Common myeloid progenitor, CD34-positive (primary cell): ENCODE measurements at regions not wholly inside any gene's neighbourhood (a gene's known extent, or its start where the extent isn't known, plus 50 kb on each side); places are given as distances from the start of the nearest gene placed in this dataset.

ENCODE experiments used
- CTCF ChIA-PET: fragments of 350-600 bp; sonication (Branson Sonifier 250); formaldehyde crosslinking; loops from one replicate; lab custom pipeline; 2021; ENCODE audit warnings: antibody characterized with exemption; lab: Charles Lee
- POLR2A ChIA-PET: fragments of 350-600 bp; sonication (Branson Sonifier 250); formaldehyde crosslinking; loops from one replicate; lab custom pipeline; 2021; ENCODE audit warnings: antibody characterized with exemption; lab: Charles Lee
- DNase-seq, 3 donors: peaks; one replicate each; pipeline versions ENCODE4 v3.0.0 to v3.0.0-alpha.2; 2013
- H3K27ac ChIP-seq, 2 experiments: 1 replicate in 1 of 2; 2 replicates in 1 of 2; pipeline ENCODE4 v1.7.0; 2013; ENCODE audit warnings: inconsistent platforms in 2 of 2, low read length in 2 of 2, mild to moderate bottlenecking in 2 of 2, low read depth in 1 of 2, moderate library complexity in 1 of 2; ENCODE audit not compliant: severe bottlenecking in 2 of 2, insufficient read depth in 1 of 2, poor library complexity in 1 of 2
- H3K27me3 ChIP-seq, 5 experiments: replicated peaks in 2 of 5; 1 replicate in 3 of 5; 2 replicates in 2 of 5; pipeline versions ENCODE4 v1.6.1 to v1.7.0; 2013; ENCODE audit warnings: low read length in 4 of 5, mild to moderate bottlenecking in 2 of 5, moderate library complexity in 2 of 5, inconsistent platforms in 1 of 5; ENCODE audit not compliant: insufficient read depth in 5 of 5, control insufficient read depth in 4 of 5
- H3K36me3 ChIP-seq, 4 experiments: 1 replicate in 2 of 4; 2 replicates in 2 of 4; pipeline versions ENCODE4 v1.6.1 to v1.7.0; 2013; ENCODE audit warnings: low read length in 3 of 4, control low read depth in 1 of 4, mild to moderate bottlenecking in 1 of 4; ENCODE audit not compliant: control insufficient read depth in 4 of 4, insufficient read depth in 4 of 4
- H3K4me1 ChIP-seq, 4 experiments: 1 replicate in 3 of 4; 2 replicates in 1 of 4; pipeline versions ENCODE4 v1.6.1 to v1.7.1; 2013; ENCODE audit warnings: low read length in 3 of 4, mild to moderate bottlenecking in 3 of 4, control low read depth in 1 of 4, inconsistent platforms in 1 of 4, moderate library complexity in 1 of 4; ENCODE audit not compliant: control insufficient read depth in 4 of 4, insufficient read depth in 4 of 4; ENCODE audit errors: control extremely low read depth in 1 of 4
- H3K4me3 ChIP-seq, 7 experiments: 1 replicate in 4 of 7; 2 replicates in 3 of 7; pipeline versions ENCODE4 v1.5.1 to v1.7.0; 2013; ENCODE audit warnings: mild to moderate bottlenecking in 7 of 7, low read length in 6 of 7, moderate library complexity in 6 of 7, inconsistent platforms in 2 of 7, low read depth in 2 of 7, control low read depth in 1 of 7; ENCODE audit not compliant: insufficient read depth in 4 of 7, control insufficient read depth in 1 of 7; ENCODE audit errors: extremely low read depth in 1 of 7
- H3K9me3 ChIP-seq, 5 experiments: 1 replicate in 4 of 5; 2 replicates in 1 of 5; pipeline versions ENCODE4 v1.6.1 to v1.7.1; 2013; ENCODE audit warnings: low read length in 4 of 5, mild to moderate bottlenecking in 2 of 5, inconsistent platforms in 1 of 5, low read depth in 1 of 5, moderate library complexity in 1 of 5; ENCODE audit not compliant: control insufficient read depth in 4 of 5, insufficient read depth in 2 of 5; ENCODE audit errors: control extremely low read depth in 1 of 5
- WGBS: methylation state at CpG from one replicate; pipeline ENCODE4 v1.1.5; 2013; ENCODE audit not compliant: insufficient coverage; 5-methylcytosine and 5-hydroxymethylcytosine counted together

GRCh38 chr5:5043346-5043745, 96.8 kb upstream of the ADAMTS16 start:
- H3K4me3 ChIP-seq, result no peak overlapping the region
- H3K27ac ChIP-seq, result no peak overlapping the region
- no peaks in the 10 kb centered on the region for H3K27me3 ChIP-seq
- no peaks in the 10 kb centered on the region for H3K36me3 ChIP-seq
- ChIA-PET CTCF (no interaction called here), POLR2A (no interaction called here)
- no peaks in the 10 kb centered on the region for H3K4me1 ChIP-seq
- WGBS, result no CpG with 5 or more reads among the region's 2 CpGs
- DNase-seq, result no peak
- no peaks in the 10 kb centered on the region for H3K9me3 ChIP-seq

- CTCF ChIA-PET, result no interaction called here
- no CpG with 5 or more reads among the region's 3 CpGs for WGBS
These were observed 95.8 kb upstream of the ADAMTS16 start for GRCh38 chr5:5044247-5044840.

GRCh38 chr5:5046680-5047502, 93.2 kb upstream of the ADAMTS16 start:
- no peak for DNase-seq
- no peak overlapping the region for H3K4me3 ChIP-seq
- no peaks in the 10 kb centered on the region for H3K36me3 ChIP-seq
- no peaks in the 10 kb centered on the region for H3K27me3 ChIP-seq
- POLR2A ChIA-PET, result no interaction called here
- no peaks in the 10 kb centered on the region for H3K4me1 ChIP-seq
- no peak overlapping the region for H3K27ac ChIP-seq
- 92% methylated on average over 6 of the region's 6 CpGs for WGBS
- H3K9me3 ChIP-seq, result no peaks in the 10 kb centered on the region
- CTCF ChIA-PET, result no interaction called here

More at GRCh38 chr5:5044247-5044840, 95.8 kb upstream of the ADAMTS16 start:
- no peak for DNase-seq
- no peaks in the 10 kb centered on the region for H3K4me1 ChIP-seq
- H3K4me3 ChIP-seq, result no peak overlapping the region
- no peak overlapping the region for H3K27ac ChIP-seq
- no peaks in the 10 kb centered on the region for H3K27me3 ChIP-seq
- POLR2A ChIA-PET, result no interaction called here
- H3K9me3 ChIP-seq, result no peaks in the 10 kb centered on the region
- no peaks in the 10 kb centered on the region for H3K36me3 ChIP-seq

GRCh38 chr5:5050801-5051200, 89.3 kb upstream of the ADAMTS16 start:
- H3K36me3 ChIP-seq, result no peaks in the 10 kb centered on the region
- no peak overlapping the region for H3K27ac ChIP-seq
- no peak for DNase-seq
- H3K4me3 ChIP-seq, result no peak overlapping the region
- 86% methylated on average over 1 of the region's 3 CpGs for WGBS
- ChIA-PET POLR2A (no interaction called here), CTCF (interaction anchor here (0.8 kb wide), 1 partner anchor 10 kb away, joined by 3 read pairs; no protein-coding TSS in a partner anchor)
- H3K9me3 ChIP-seq, result no peaks in the 10 kb centered on the region
- no peaks in the 10 kb centered on the region for H3K27me3 ChIP-seq
- H3K4me1 ChIP-seq, result no peaks in the 10 kb centered on the region

- no CpG with 5 or more reads among the region's 1 CpG for WGBS
- H3K27ac ChIP-seq, result no peak overlapping the region
- no peak overlapping the region for H3K4me3 ChIP-seq
- H3K4me1 ChIP-seq, result no peaks in the 10 kb centered on the region
- H3K36me3 ChIP-seq, result no peaks in the 10 kb centered on the region
- ChIA-PET POLR2A (no interaction called here), CTCF (no interaction called here)
- no peaks in the 10 kb centered on the region for H3K9me3 ChIP-seq
- H3K27me3 ChIP-seq, result no peaks in the 10 kb centered on the region
- DNase-seq, result no peak
These were observed 84.4 kb upstream of the ADAMTS16 start for GRCh38 chr5:5055712-5056111.

GRCh38 chr5:5061836-5062235, 78.3 kb upstream of the ADAMTS16 start:
- Histone ChIP-seq H3K4me1 (no peaks in the 10 kb centered on the region), H3K27me3 (no peaks in the 10 kb centered on the region), H3K4me3 (no peak overlapping the region), H3K27ac (no peak overlapping the region), H3K9me3 (no peaks in the 10 kb centered on the region), H3K36me3 (no peaks in the 10 kb centered on the region)
- WGBS, result 94% methylated on average over 12 of the region's 12 CpGs
- DNase-seq, result no peak
- POLR2A ChIA-PET, result no interaction called here
- CTCF ChIA-PET, result no interaction called here

GRCh38 chr5:5062525-5063302, 77.4 kb upstream of the ADAMTS16 start:
- Histone ChIP-seq H3K9me3 (peaks cover 0 to 1% (median 0%) of the 10 kb centered on the region in 5 experiments), H3K4me3 (no peak overlapping the region), H3K36me3 (no peaks in the 10 kb centered on the region), H3K4me1 (no peaks in the 10 kb centered on the region), H3K27ac (no peak overlapping the region), H3K27me3 (no peaks in the 10 kb centered on the region)
- no peak for DNase-seq
- 67% methylated on average over 3 of the region's 5 CpGs for WGBS
- POLR2A ChIA-PET, result no interaction called here
- CTCF ChIA-PET, result no interaction called here
